SK-N-SH treated with all-trans-retinoic acid at 6 μM for 48 hours (cell line): ENCODE measurements at regions not wholly inside any gene's neighbourhood (a gene's known extent, or its start where the extent isn't known, plus 50 kb on each side); places are given as distances from the start of the nearest gene placed in this dataset.
"Not testable (repeated sequence)": the region's sequence is repeated elsewhere in the genome, so short reads cannot be mapped to it uniquely, and the experiment has no call there.

Experiments
- ATAC-seq: fragments of 200-7000 bp; cut with Tn5 transposase; 3 replicates; pipeline ENCODE4 v1.9.1; 2020; ENCODE audit warnings: mild to moderate bottlenecking, moderate library complexity
- BACH2 ChIP-seq: fragments of 250-450 bp; sonication (Bioruptor Pico); IDR thresholded peaks from 2 replicates; pipeline ENCODE4 v1.9.0; 2021; ENCODE audit warnings: mild to moderate bottlenecking, borderline replicate concordance
- CREB5 ChIP-seq: fragments of 250-450 bp; sonication (Bioruptor Pico); IDR thresholded peaks from 2 replicates; pipeline ENCODE4 v1.5.1; 2020; ENCODE audit warnings: low read depth, mild to moderate bottlenecking, moderate library complexity
- CSDC2 ChIP-seq: fragments of 250-450 bp; sonication (Bioruptor Pico); IDR thresholded peaks from 2 replicates; pipeline ENCODE4 v1.5.0; 2020; ENCODE audit warnings: mild to moderate bottlenecking, moderate library complexity
- ESRRG ChIP-seq: fragments of 250-450 bp; sonication (Bioruptor Pico); IDR thresholded peaks from 2 replicates; pipeline ENCODE4 v1.6.1; 2021; ENCODE audit warnings: mild to moderate bottlenecking
- GLIS3 ChIP-seq: fragments of 250-450 bp; sonication (Bioruptor Pico); IDR thresholded peaks from 2 replicates; pipeline ENCODE4 v1.5.0; 2020; ENCODE audit warnings: mild to moderate bottlenecking, moderate library complexity
- OSR1 ChIP-seq: fragments of 250-450 bp; sonication (Bioruptor Pico); IDR thresholded peaks from 2 replicates; pipeline ENCODE4 v1.8.0; 2022; ENCODE audit warnings: moderate library complexity, mild to moderate bottlenecking, inconsistent platforms
- PATZ1 ChIP-seq: fragments of 250-450 bp; sonication (Bioruptor Pico); IDR thresholded peaks from 2 replicates; pipeline ENCODE4 v1.8.0; 2020; ENCODE audit warnings: mild to moderate bottlenecking, moderate library complexity, borderline replicate concordance
- POU6F1 ChIP-seq: fragments of 250-450 bp; sonication (Bioruptor Pico); IDR thresholded peaks from 2 replicates; pipeline ENCODE4 v1.8.0; 2021; ENCODE audit warnings: low read depth, mild to moderate bottlenecking, moderate library complexity, borderline replicate concordance
- PPARA ChIP-seq: fragments of 250-450 bp; sonication (Bioruptor Pico); IDR thresholded peaks from 2 replicates; pipeline ENCODE4 v1.5.0; 2020; ENCODE audit warnings: mild to moderate bottlenecking, borderline replicate concordance
- SNAI2 ChIP-seq: fragments of 250-450 bp; sonication (Bioruptor Pico); IDR thresholded peaks from 2 replicates; pipeline ENCODE4 v1.5.0; 2020; ENCODE audit warnings: mild to moderate bottlenecking, moderate library complexity
- TSHZ2 ChIP-seq: fragments of 250-450 bp; sonication (Bioruptor Pico); IDR thresholded peaks from 2 replicates; pipeline ENCODE4 v1.5.0; 2020; ENCODE audit warnings: mild to moderate bottlenecking, moderate library complexity
- ZC3H10 ChIP-seq: fragments of 250-450 bp; sonication (Bioruptor Pico); IDR thresholded peaks from 2 replicates; pipeline ENCODE4 v1.5.1; 2021; ENCODE audit warnings: mild to moderate bottlenecking, moderate library complexity
- ZFP3 ChIP-seq: fragments of 250-450 bp; sonication (Bioruptor Pico); IDR thresholded peaks from 2 replicates; pipeline ENCODE4 v1.5.0; 2020; ENCODE audit warnings: mild to moderate bottlenecking, moderate library complexity
- ZNF70 ChIP-seq: fragments of 450-650 bp; formaldehyde crosslinking; IDR thresholded peaks from 2 replicates; pipeline ENCODE4 v1.5.0; 2020; ENCODE audit warnings: mild to moderate bottlenecking, moderate library complexity
- ZNF8 ChIP-seq: fragments of 450-650 bp; formaldehyde crosslinking; IDR thresholded peaks from 2 replicates; pipeline ENCODE4 v1.5.0; 2020; ENCODE audit warnings: mild to moderate bottlenecking, moderate library complexity

GRCh38 chr6:28609672-28610071 is 84.0 kb downstream of the GPX5 start:
- TF ChIP-seq SNAI2 (CRISPR knock-in tag) (no peak), OSR1 (CRISPR knock-in tag) (no peak), TSHZ2 (CRISPR knock-in tag) (no peak), PATZ1 (CRISPR knock-in tag) (no peak), CREB5 (CRISPR knock-in tag) (no peak), BACH2 (CRISPR knock-in tag) (no peak), ESRRG (no peak), CSDC2 (CRISPR knock-in tag) (no peak), POU6F1 (CRISPR knock-in tag) (no peak)
- ATAC-seq, result no peak

DNA sequence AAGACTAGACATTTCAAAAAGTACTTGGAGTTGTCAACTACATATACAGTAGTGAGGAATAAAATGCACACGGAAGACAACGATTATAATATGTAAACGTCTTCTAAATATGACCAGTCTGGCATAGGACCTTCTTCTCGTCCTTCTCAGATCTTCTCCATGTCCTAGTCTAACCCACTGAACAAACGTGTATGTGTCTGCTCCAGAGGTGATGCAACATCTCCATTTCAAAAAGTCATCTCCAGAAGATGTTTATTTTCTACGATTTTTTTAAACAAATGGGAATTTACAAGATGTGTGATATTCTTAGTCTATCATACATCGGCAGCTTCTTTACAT is 89.9 kb downstream of the GPX5 start:
- no peak for ATAC-seq
- no peak for TF ChIP-seq ZNF8 (CRISPR knock-in tag)
- no peak for TF ChIP-seq ZFP3 (CRISPR knock-in tag)

- TF ChIP-seq GLIS3 (CRISPR knock-in tag), result no peak
- TF ChIP-seq POU6F1 (CRISPR knock-in tag), result no peak
- TF ChIP-seq ZNF70, result no peak
- TF ChIP-seq PPARA (CRISPR knock-in tag), result no peak
- no peak for TF ChIP-seq ZC3H10 (CRISPR knock-in tag)
- TF ChIP-seq ZNF8 (CRISPR knock-in tag), result no peak
- TF ChIP-seq, all 23 proteins: peak for 0
- ATAC-seq, result no peak
Observed at GRCh38 chr6:28615955-28616747, 90.5 kb downstream of the GPX5 start.

DNA sequence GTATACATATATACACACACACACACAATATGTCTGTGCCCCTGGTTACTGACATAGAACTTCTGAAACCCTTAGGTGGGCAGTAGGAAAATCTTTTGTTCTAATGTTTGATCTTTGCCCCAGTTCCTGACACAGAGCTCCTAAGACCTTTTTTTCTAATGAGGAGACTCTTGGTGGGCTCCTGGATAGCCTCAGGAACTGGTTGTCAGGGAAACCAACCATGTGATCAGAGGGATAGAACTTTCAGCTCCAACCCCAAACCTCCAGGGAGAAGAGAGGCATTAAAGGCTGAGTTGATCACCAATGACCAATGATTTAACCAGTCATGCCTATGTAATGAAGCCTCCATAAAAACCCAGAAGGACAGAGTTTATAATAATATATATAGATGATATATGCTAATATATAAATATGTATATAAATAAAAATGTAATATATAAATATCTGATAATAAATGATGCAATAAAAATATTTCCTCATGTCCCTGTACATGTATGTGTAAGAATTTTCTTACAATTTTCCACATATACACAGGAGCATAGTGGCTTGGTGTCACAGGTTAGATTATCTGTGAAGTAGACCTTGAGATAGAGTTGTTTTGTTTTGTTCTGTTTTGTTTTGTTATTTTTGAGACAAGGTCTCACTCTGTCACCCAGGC is 93.3 kb downstream of the GPX5 start:
- ATAC-seq, result no peak
- TF ChIP-seq OSR1 (CRISPR knock-in tag), result no peak

- ATAC-seq, result not testable (repeated sequence)
Observed at GRCh38 chr6:28621268-28621667, 95.6 kb downstream of the GPX5 start.

DNA sequence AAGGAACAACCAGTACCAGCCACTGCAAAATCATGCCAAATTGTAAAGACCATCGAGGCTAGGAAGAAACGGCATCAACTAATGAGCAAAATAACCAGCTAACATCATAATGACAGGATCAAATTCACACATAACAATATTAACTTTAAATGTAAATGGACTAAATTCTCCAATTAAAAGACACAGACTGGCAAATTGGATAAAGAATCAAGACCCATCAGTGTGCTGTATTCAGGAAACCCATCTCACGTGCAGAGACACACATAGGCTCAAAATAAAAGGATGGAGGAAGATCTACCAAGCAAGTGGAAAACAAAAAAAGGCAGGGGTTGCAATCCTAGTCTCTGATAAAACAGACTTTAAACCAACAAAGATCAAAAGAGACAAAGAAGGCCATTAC is 97.6 kb downstream of the GPX5 start:
- not testable (repeated sequence) for ATAC-seq

GRCh38 chr6:28626386-28626785 is 100.7 kb downstream of the GPX5 start:
- ATAC-seq, result not testable (repeated sequence)
